HG02763 (cell line): ENCODE measurements at regions not wholly inside any gene's neighbourhood (a gene's known extent, or its start where the extent isn't known, plus 50 kb on each side); places are given as distances from the start of the nearest gene placed in this dataset.

Experiments
- ATAC-seq: cut with Tn5 transposase; IDR thresholded peaks from one replicate; pipeline ENCODE4 v1.9.1; 2021; ENCODE audit warnings: mild to moderate bottlenecking, moderate library complexity; ENCODE audit not compliant: unreplicated experiment

GRCh38 chr7:131624536-131624935, 68.1 kb upstream of the PODXL start:
- ATAC-seq = no peak

- ATAC-seq = no peak
Observed at GRCh38 chr7:131623154-131623553, 66.7 kb upstream of the PODXL start.

- ATAC-seq = no peak
Observed at GRCh38 chr7:131621652-131622051, 65.2 kb upstream of the PODXL start.

DNA sequence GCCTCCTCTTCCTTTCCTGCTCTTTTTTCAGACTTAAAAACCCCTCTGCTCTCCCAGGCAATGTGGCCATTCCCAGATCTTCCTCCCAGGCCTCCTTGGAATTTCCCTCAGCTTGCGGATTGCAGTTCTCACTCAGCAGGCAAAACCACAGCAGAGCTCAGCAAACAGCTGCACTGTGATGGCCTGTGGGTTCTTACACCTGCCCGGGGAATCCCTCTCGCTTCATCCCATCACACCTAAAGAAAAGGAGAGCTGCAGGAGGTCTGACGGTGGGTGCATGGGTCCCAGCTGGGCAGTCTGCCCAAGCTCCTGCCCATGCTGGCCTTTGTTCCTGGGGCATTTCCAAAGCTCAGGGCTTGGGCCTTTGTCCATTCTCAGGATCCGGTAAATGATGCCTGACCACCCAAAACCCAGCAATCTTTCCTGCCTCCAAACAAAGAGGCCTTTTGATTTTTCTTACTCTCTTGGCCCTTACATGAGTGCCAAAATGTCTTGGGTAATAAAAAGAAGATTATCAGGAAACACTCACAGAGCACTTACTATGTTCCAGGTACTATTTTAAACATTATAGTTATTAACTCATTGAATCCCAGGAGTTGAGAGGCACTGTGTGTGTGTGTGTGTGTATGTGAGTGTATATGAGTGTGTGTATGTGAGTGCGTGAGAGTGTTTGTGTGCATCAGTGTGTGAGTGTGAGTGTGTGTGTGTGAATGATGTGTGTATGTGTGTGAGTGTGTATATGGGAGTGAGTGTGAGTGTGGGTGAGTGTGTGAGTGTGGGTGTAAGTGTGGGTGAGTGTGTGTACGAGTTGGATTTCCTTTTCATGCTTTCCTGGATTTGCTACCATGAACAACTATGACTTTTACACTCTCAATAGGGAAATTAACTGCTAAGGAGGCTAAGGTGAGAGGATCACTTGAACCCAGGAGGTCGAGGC, 64.5 kb upstream of the PODXL start:
- no peak for ATAC-seq

DNA sequence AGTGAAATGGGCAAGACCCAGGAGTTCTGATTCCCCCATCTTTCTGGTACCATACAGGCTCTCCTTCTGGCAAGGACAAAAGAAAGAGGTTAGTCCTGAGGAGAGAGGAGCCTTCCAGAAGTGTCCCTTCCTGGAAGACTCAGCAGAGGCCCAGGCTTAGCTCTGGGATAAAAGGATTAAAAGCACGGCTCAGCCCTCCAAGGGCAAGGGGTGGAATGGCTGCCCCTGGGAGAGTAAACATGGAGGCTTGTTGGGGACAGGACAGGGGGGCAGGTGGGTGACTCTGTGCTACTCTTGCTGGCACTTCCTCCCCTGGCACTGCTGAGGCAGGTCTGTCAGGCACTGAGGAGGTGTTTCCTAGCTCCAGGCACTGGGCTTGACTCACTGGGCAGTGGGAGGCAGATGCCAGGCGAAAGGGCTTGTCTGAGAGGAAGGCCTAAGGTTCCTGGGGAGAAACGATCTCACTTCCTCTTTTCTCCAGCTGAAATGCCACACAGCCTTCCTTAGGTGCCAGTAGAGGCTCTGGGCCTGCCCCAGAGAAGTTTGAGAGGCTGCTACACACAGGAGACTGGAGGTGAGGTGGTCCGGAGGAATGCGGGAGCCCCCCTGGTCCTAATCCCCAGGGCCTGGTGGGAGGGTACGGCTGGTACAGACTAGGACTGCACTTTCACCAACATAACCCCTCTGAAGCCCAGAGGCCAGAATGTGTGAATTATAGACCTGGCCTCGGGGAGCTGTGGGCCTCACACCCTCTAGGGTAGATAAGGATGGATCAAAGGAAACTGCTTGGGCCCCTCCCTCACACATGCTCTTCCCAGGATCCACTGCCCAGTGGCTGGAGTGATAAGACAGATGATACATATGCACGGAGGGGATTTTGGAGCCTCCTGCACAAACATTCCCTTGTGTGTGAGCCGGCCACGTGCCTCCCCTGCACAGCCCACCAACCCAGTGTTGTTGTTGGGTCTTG, 63.2 kb upstream of the PODXL start:
- ATAC-seq = no peak

GRCh38 chr7:131618391-131618790, 62.0 kb upstream of the PODXL start:
- ATAC-seq = no peak

DNA sequence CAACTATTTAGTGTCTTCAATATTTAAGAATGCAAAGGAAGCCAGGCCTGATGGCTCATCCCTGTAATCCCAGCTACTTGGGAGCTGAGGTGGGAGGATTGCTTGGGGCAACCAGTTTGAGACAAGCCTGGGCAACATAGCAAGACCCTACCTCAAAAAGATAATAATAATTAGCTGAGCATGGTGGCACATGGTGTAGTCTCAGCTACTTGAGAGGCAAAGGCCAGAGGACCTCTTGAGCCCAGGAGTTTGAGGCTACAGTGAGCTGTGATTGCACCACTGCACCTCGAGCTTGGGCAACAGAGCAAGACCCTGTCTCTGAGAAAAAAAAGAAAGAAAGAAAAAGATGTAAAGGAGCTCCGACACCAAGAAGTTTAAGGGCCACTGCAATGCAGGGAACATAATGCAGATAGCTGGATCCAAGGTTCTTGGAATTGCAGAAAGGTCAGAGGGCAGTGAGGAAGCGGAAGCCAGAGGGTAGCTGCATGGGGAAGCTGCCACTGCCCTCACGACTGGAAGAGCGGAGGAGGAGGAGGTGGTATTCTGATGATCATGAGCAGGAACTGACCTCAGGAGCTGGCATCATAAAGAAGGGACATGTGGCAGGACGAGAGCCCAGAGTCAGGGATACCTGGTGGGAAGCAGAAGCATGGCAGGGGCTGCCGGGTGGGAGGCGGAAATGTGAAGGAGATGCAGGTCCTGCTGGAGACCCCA, 60.2 kb upstream of the PODXL start:
- ATAC-seq = no peak

- no peak for ATAC-seq
Observed at GRCh38 chr7:131613909-131614308, 57.5 kb upstream of the PODXL start.

DNA sequence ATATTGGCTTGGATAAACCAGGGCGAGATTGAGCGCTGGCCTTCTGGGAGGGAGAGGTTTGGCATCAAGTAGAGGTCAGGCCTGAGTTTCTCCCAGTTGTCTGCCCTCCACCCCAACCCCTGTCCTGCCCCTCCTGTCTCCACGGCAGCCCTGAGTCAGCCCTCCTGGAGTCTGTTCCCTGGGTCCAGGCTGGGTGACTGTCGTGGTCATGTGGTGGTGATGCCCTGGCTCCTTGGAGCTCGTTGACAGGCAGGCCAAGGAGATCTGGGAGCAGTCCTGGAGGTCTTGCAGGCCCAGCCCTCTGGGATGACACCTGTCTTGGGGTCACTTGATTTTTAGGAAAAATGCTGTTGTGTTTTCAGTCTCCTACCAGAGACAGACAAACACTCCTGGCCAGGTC, 53.6 kb upstream of the PODXL start:
- ATAC-seq = no peak

- no peak for ATAC-seq
Observed at GRCh38 chr7:131608116-131608500, 51.7 kb upstream of the PODXL start.

DNA sequence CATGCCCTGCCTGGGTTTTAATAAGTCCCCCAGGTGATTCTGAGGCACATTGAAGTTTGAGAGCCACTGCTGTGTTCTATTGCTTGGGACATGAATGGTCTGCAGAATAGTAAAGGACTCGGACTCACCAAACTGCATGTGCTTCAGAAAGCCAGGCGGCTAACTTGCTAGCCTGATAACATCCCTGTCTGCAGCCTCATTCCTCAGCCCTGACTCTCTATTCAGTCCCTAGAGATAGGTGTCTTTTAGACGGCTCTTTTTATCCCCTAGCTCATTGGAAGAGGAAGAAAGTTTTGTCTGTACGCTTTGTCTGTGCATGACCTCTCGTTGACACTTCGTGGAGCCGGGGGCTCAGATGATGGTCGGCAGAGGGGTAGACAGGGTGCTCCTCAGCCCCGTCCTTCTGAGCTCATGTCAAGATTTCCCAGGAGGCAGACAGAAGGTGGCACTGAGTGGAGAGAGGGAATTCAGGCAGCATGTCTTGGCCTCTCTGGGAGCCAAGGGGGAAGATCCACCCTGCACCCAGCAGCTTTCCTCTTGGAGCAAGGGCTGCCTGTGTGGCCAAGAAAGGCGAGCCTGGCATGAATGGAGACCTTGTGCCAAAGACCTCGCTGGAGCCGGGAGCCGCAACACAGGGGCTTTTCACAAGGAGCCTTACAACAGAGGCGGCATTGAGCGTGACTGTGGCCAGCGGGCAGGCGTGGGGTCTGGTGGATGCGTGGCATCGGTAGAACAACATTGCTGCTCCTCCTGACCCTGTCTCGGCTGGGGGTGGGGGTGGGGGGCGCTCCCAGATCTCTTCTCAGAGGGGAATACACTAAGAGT, 51.1 kb upstream of the PODXL start:
- ATAC-seq = no peak

- ATAC-seq = no peak
Observed at GRCh38 chr7:131606346-131607290, 50.2 kb upstream of the PODXL start.
